ENCODE measurements at regions not wholly inside any gene's neighbourhood (a gene's known extent, or its start where the extent isn't known, plus 50 kb on each side); places are given as distances from the start of the nearest gene placed in this dataset.

DNA sequence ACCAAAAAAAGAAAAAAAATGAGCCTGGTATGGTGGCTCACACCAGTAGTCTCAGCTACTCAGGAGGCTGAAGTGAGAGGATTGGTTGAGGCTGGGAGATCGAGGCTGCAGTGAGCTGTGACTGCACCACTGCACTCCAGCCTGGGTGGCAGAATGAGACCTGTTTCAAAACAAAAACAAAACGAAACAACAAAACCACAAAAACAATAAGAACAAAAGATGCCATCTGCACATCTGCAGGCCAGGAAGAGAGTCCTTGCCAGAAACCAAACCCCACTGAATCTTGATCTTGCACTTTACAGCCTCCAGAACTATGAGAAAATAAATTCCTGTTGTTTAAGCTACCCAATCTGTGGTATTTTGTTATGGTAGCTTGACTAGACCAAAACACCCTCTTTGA is 207.7 kb downstream of the YTHDC2 start:
- no peak for TF ChIP-seq ZNF124 (CRISPR knock-in tag; IDR thresholded peaks at IDR 0.05)
- TF ChIP-seq POLR2AphosphoS5 (IDR thresholded peaks at IDR 0.05; ENCODE audit: control insufficient read depth, insufficient read depth, low read depth, low read length) = no peak
- TF ChIP-seq, protein P1, sequence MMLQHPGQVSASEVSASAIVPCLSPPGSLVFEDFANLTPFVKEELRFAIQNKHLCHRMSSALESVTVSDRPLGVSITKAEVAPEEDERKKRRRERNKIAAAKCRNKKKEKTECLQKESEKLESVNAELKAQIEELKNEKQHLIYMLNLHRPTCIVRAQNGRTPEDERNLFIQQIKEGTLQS (IDR thresholded peaks at IDR 0.05) = no peak
- TF ChIP-seq, protein P1 (CRISPR knock-in tag; conservative IDR thresholded peaks at IDR 0.05) = no peak
- TF ChIP-seq, protein P2, sequence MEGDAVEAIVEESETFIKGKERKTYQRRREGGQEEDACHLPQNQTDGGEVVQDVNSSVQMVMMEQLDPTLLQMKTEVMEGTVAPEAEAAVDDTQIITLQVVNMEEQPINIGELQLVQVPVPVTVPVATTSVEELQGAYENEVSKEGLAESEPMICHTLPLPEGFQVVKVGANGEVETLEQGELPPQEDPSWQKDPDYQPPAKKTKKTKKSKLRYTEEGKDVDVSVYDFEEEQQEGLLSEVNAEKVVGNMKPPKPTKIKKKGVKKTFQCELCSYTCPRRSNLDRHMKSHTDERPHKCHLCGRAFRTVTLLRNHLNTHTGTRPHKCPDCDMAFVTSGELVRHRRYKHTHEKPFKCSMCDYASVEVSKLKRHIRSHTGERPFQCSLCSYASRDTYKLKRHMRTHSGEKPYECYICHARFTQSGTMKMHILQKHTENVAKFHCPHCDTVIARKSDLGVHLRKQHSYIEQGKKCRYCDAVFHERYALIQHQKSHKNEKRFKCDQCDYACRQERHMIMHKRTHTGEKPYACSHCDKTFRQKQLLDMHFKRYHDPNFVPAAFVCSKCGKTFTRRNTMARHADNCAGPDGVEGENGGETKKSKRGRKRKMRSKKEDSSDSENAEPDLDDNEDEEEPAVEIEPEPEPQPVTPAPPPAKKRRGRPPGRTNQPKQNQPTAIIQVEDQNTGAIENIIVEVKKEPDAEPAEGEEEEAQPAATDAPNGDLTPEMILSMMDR (IDR thresholded peaks at IDR 0.05 in 2 of 3, conservative IDR thresholded peaks at IDR 0.05 in 1 of 3; ENCODE audit: insufficient read depth in 2 of 3, low read depth in 1 of 3, low read length in 3 of 3) = no peak
- TF ChIP-seq POLR2A (conservative IDR thresholded peaks at IDR 0.05) = no peak
- no peak for TF ChIP-seq MAZ (CRISPR knock-in tag; conservative IDR thresholded peaks at IDR 0.05 in 1 of 2, IDR thresholded peaks at IDR 0.05 in 1 of 2)
- TF ChIP-seq KHSRP (IDR thresholded peaks at IDR 0.05) = no peak
- TF ChIP-seq EP300 (IDR thresholded peaks at IDR 0.05; ENCODE audit: low read length) = no peak
- TF ChIP-seq HMGN3 (IDR thresholded peaks at IDR 0.05; ENCODE audit: borderline replicate concordance, extremely low read depth, insufficient read length, low read depth, low read length) = no peak
- TF ChIP-seq ZBTB7A (IDR thresholded peaks at IDR 0.05; ENCODE audit: borderline replicate concordance, control insufficient read depth, low read depth, low read length) = no peak
- no peak for TF ChIP-seq EGR1 (conservative IDR thresholded peaks at IDR 0.05)
- no peak for TF ChIP-seq NR3C1 (CRISPR knock-in tag; IDR thresholded peaks at IDR 0.05)
- TF ChIP-seq GATA2 (CRISPR knock-in tag; IDR thresholded peaks at IDR 0.05) = no peak
- TF ChIP-seq ZNF274 (IDR thresholded peaks at IDR 0.05; ENCODE audit: borderline replicate concordance, low read depth, low read length) = no peak
